Nephron progenitor cell (in vitro differentiated cells): ENCODE measurements at regions not wholly inside any gene's neighbourhood (a gene's known extent, or its start where the extent isn't known, plus 50 kb on each side); places are given as distances from the start of the nearest gene placed in this dataset.
"Not testable (repeated sequence)": the region's sequence is repeated elsewhere in the genome, so short reads cannot be mapped to it uniquely, and the experiment has no call there.

ENCODE experiments used
- DNase-seq: peaks from one replicate; pipeline ENCODE4 v3.0.0; 2021
- H3K27ac Mint-ChIP-seq: 2 replicates; pipeline ENCODE4 v1.8.0; 2021; ENCODE audit warnings: mild to moderate bottlenecking, moderate library complexity, mixed read lengths
- H3K27me3 Mint-ChIP-seq: 2 replicates; pipeline ENCODE4 v1.8.0; 2021; ENCODE audit warnings: mild to moderate bottlenecking, low read depth, mixed read lengths; ENCODE audit not compliant: poor library complexity
- H3K36me3 Mint-ChIP-seq: 2 replicates; pipeline ENCODE4 v1.8.0; 2021; ENCODE audit warnings: low read depth, mixed read lengths
- H3K4me1 Mint-ChIP-seq: 2 replicates; pipeline ENCODE4 v1.8.0; 2021; ENCODE audit warnings: mixed read lengths
- H3K4me3 Mint-ChIP-seq: 2 replicates; pipeline ENCODE4 v1.8.0; 2021; ENCODE audit warnings: mild to moderate bottlenecking, moderate library complexity, mixed read lengths
- H3K9me3 Mint-ChIP-seq: 2 replicates; pipeline ENCODE4 v1.8.0; 2021; ENCODE audit warnings: mild to moderate bottlenecking, moderate library complexity, mixed read lengths
- TF ChIP-seq, protein P1 (sequence below): fragments of 200-600 bp; sonication (generic); IDR thresholded peaks from 2 replicates; pipeline ENCODE4 v1.5.0; 2021; ENCODE audit warnings: antibody characterized with exemption

DNA sequence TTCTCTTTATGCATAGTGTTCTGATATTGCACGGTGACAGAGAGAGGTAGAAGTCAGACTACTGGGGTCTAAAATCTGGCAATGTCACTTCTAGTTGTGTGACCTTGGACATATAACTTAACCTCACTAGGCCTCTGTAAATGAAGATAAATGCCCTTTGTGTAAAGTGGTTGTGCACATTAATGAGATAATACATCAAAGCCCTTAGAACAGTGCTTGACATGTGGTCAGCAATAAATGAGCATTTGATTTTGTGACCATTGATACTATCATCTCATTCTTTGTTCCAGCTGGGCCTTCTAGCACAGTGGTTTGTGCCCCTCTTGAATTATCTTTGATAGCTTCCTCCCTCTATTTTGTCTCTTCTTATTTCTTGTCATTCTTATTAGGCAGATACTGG lies 74.1 kb upstream of the C10orf90 start:
- peaks cover 5% of the 10 kb centered on the region for H3K4me1 Mint-ChIP-seq
- no peaks in the 10 kb centered on the region for H3K9me3 Mint-ChIP-seq
- TF ChIP-seq, protein P1, sequence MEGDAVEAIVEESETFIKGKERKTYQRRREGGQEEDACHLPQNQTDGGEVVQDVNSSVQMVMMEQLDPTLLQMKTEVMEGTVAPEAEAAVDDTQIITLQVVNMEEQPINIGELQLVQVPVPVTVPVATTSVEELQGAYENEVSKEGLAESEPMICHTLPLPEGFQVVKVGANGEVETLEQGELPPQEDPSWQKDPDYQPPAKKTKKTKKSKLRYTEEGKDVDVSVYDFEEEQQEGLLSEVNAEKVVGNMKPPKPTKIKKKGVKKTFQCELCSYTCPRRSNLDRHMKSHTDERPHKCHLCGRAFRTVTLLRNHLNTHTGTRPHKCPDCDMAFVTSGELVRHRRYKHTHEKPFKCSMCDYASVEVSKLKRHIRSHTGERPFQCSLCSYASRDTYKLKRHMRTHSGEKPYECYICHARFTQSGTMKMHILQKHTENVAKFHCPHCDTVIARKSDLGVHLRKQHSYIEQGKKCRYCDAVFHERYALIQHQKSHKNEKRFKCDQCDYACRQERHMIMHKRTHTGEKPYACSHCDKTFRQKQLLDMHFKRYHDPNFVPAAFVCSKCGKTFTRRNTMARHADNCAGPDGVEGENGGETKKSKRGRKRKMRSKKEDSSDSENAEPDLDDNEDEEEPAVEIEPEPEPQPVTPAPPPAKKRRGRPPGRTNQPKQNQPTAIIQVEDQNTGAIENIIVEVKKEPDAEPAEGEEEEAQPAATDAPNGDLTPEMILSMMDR, result no peak
- no peak for DNase-seq
- no peaks in the 10 kb centered on the region for H3K36me3 Mint-ChIP-seq
- H3K27me3 Mint-ChIP-seq, result peaks cover 9% of the 10 kb centered on the region
- no peak overlapping the region for H3K4me3 Mint-ChIP-seq
- no peak overlapping the region for H3K27ac Mint-ChIP-seq

DNA sequence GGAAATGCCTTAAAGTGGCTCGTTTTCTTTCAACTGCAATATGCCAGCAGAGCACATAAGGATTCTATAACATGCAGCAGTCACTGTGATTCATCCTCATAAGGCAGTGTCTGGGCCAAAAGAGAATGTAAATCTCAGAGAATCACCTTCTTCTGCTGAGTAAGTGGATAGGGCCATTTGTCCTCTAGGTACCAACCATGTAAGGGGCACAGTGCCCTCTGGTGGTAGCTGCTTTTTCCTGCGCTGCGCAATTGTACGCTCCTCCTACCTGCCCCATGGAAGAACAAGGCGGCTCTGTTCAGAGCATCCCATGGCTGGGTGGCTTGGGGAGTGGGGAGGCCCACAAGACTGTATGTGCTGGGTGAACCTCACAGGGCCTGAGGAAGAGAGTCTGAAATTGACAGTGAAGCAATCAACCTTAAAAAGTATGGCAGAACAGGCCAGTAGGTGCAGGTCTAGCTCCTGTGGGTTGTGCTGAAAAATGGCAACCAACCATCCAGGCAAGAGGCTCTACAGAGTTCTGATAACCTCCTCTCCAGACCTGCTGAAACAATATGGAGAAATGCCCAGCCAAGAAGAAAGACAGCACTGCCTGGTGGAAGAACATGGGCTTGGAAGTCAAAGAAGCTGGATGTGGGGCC lies 78.6 kb upstream of the C10orf90 start:
- H3K27ac Mint-ChIP-seq, result no peak overlapping the region
- peaks cover 5% of the 10 kb centered on the region for H3K27me3 Mint-ChIP-seq
- H3K4me3 Mint-ChIP-seq, result no peak overlapping the region
- H3K4me1 Mint-ChIP-seq, result peaks cover 5% of the 10 kb centered on the region
- peak; percentile 88 for DNase-seq
- H3K9me3 Mint-ChIP-seq, result no peaks in the 10 kb centered on the region
- no peaks in the 10 kb centered on the region for H3K36me3 Mint-ChIP-seq
- TF ChIP-seq, protein P1, result peak; percentile 90

DNA sequence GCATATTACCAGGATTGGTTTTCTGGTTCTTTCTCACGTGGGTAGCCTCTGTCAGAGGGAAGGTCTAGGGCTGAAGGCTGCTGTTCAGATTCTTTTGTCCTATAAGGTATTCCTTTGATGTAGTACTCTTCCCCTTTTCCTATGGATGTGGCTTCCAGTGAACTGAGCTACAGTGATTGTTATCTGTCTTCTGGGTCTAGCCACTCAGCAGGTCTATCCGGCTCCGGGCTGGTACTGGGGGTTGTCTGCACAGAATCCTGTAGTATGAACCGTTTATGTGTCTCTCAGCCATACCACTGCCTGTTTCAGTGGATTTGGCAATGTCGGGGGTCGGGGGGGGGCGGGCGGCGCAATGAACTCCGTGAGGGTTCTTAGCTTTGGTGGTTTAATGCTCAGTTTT lies 84.5 kb upstream of the C10orf90 start:
- TF ChIP-seq, protein P1, result no peak
- Mint-ChIP-seq H3K27me3 (no peaks in the 10 kb centered on the region), H3K4me3 (no peak overlapping the region), H3K9me3 (peaks cover 22% of the 10 kb centered on the region), H3K27ac (no peak overlapping the region), H3K4me1 (no peaks in the 10 kb centered on the region), H3K36me3 (no peaks in the 10 kb centered on the region)
- no peak for DNase-seq

- H3K9me3 Mint-ChIP-seq, result peaks cover 48% of the 10 kb centered on the region
- H3K4me3 Mint-ChIP-seq, result no peak overlapping the region
- no peaks in the 10 kb centered on the region for H3K36me3 Mint-ChIP-seq
- TF ChIP-seq, protein P1, result no peak
- no peaks in the 10 kb centered on the region for H3K4me1 Mint-ChIP-seq
- no peak overlapping the region for H3K27ac Mint-ChIP-seq
- H3K27me3 Mint-ChIP-seq, result peaks cover 3% of the 10 kb centered on the region
- no peak for DNase-seq
Measured at GRCh38 chr10:126758867-126759266, 88.4 kb upstream of the C10orf90 start.

DNA sequence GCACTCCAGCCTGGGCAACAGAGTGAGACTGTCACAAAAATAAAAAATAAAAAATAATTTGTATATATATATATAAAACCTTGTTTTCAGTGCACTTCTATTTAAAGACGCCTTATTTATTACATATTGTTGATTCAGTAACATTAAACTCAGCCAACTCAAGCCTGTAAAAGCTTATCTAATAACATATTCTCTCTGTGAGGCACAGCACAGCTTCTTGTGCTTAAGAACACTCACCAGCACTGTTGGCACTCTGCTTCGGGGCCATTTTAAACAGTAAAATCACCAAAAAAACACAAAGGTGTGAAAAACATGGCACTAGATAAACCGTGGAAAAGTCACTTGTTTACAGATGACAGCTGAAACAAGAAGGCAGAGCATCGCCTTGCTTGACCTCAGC lies 89.0 kb upstream of the C10orf90 start:
- DNase-seq, result no peak
- peaks cover 53% of the 10 kb centered on the region for H3K9me3 Mint-ChIP-seq
- H3K36me3 Mint-ChIP-seq, result no peaks in the 10 kb centered on the region
- H3K27ac Mint-ChIP-seq, result no peak overlapping the region
- no peak overlapping the region for H3K4me3 Mint-ChIP-seq
- no peaks in the 10 kb centered on the region for H3K4me1 Mint-ChIP-seq
- H3K27me3 Mint-ChIP-seq, result peaks cover 3% of the 10 kb centered on the region
- TF ChIP-seq, protein P1, result no peak

DNA sequence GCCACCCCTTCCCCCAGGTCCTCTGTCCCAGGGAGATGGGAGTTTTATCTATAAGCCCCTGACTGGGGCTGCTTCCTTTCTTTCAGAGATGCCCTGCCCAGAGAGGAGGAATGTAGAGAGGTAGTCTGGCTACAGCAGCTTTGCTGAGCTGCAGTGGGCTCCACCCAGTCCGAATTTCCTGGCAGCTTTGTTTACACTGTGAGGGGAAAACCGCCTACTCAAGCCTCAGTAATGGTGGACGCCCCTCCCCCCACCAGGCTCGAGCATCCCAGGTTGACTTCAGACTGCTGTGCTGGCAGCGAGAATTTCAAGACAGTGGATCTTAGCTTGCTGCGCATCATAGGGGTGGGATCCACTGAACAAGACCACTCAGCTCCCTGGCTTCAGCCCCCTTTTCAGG lies 96.2 kb upstream of the C10orf90 start:
- H3K36me3 Mint-ChIP-seq, H3K27me3 Mint-ChIP-seq, H3K4me3 Mint-ChIP-seq, H3K4me1 Mint-ChIP-seq, H3K27ac Mint-ChIP-seq, DNase-seq: not testable (repeated sequence)
- peaks cover 50% of the 10 kb centered on the region for H3K9me3 Mint-ChIP-seq
